Lower leg skin (tissue), 4 donors: ENCODE measurements at regions not wholly inside any gene's neighbourhood (a gene's known extent, or its start where the extent isn't known, plus 50 kb on each side); places are given as distances from the start of the nearest gene placed in this dataset.

ENCODE experiments used
- DNase-seq, 2 donors: peaks; one replicate each; pipeline ENCODE4 v3.0.0-alpha.2; 2019; ENCODE audit warnings: low spot score in 2 of 2
- H3K4me3 ChIP-seq: fragments of 200-600 bp; sonication (generic); 2 replicates; pipeline ENCODE4 v1.5.1; 2017; ENCODE audit warnings: mild to moderate bottlenecking, low read depth; ENCODE audit not compliant: poor library complexity, severe bottlenecking
- CTCF ChIP-seq, 3 donors: fragments of 450-650 bp; IDR thresholded peaks; one replicate each; pipeline ENCODE4 v1.5.1; 2016; ENCODE audit warnings: antibody characterized with exemption in 3 of 3, mild to moderate bottlenecking in 3 of 3, moderate library complexity in 2 of 3
- POLR2A ChIP-seq, 2 donors: fragments of 450-650 bp; IDR thresholded peaks; one replicate each; pipeline ENCODE4 v1.6.1; 2016 to 2017; ENCODE audit warnings: antibody characterized with exemption in 2 of 2, mild to moderate bottlenecking in 1 of 2, moderate library complexity in 1 of 2
- WGBS, 2 donors: methylation state at CpG; one replicate each; pipeline ENCODE4 v1.1.5; 2018; 5-methylcytosine and 5-hydroxymethylcytosine counted together
- intact Hi-C: fragments of 100-400 bp; cut with DNase I; formaldehyde crosslinking; loops from one replicate; pipeline ENCODE4 v1.15.0; 2023; ENCODE audit warnings: low total_unique reads

DNA sequence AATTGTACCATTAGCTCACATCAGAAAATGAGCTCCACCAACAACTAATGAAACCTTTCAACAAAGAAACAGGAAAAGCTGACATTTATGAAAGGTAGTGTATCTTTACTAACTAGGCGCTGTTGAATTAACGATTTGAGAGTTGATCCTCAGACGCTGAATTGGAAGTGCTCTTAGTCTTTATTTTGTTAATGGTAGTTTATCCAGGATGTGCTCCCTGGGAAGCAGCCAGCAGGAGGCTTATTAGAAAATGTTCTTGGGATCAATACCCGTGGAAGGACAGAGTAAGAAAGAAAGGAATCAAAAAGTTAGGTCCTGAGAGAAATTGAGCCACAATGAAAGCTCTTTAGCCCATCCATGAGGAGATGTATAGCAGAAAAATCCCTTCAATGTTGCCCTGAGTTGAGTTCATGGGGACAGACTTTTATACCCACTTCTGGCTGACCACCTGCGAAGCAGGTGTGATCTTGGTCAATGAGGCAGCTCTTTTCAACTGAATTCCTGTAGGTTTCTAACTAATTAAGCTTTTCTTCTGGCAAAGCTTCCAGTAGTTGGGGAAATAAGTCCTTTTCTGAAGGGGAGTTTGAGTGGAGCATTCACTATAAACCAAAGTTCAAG is 492.6 kb upstream of the REG3G start:
- H3K4me3 ChIP-seq: no peak overlapping the region
- intact Hi-C loops: no loop called here
- 39 to 43% methylated on average over 5 of the region's 5 CpGs for WGBS, 2 donors
- TF ChIP-seq CTCF (IDR thresholded peaks at IDR 0.05) (no peak), POLR2A (IDR thresholded peaks at IDR 0.05) (no peak)
- no peak for DNase-seq

GRCh38 chr2:78535395-78535794 is 490.1 kb upstream of the REG3G start:
- intact Hi-C loops: no loop called here
- TF ChIP-seq POLR2A (IDR thresholded peaks at IDR 0.05): no peak
- no peak for TF ChIP-seq CTCF (IDR thresholded peaks at IDR 0.05)
- H3K4me3 ChIP-seq: no peak overlapping the region
- DNase-seq: no peak

DNA sequence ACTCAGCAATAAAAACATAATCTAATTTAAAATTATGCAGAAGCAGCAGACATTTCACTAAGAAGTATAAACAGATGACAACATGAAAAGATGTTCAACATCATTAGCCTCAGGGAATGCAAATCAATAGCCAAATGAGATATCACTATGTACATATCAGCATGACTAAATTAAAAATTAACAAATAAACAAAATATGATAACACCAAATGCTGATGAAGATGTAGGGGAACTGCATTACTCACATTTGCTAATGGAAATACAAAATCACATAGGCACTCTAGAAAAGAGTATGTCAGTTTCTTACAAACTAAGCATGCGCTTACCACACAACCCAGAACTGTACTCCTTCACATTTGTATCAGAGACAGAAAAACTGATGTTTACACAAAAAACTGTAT is 487.2 kb upstream of the REG3G start:
- WGBS, 2 donors: 98 to 100% methylated on average over 1 of the region's 1 CpG
- TF ChIP-seq CTCF (IDR thresholded peaks at IDR 0.05): no peak
- no peak for TF ChIP-seq POLR2A (IDR thresholded peaks at IDR 0.05)
- H3K4me3 ChIP-seq: no peak overlapping the region
- intact Hi-C loops: no loop called here
- DNase-seq: no peak

- 34 to 38% methylated on average over 2 of the region's 2 CpGs for WGBS, 2 donors
- no peak for TF ChIP-seq CTCF (IDR thresholded peaks at IDR 0.05)
- TF ChIP-seq POLR2A (IDR thresholded peaks at IDR 0.05): no peak
- intact Hi-C loops: no loop called here
- H3K4me3 ChIP-seq: no peak overlapping the region
- DNase-seq: no peak
Measured at GRCh38 chr2:78540255-78540654, 485.2 kb upstream of the REG3G start.

GRCh38 chr2:78541088-78541450 is 484.4 kb upstream of the REG3G start:
- DNase-seq: no peak
- no peak for TF ChIP-seq CTCF (IDR thresholded peaks at IDR 0.05)
- WGBS, 2 donors: 87 to 95% methylated on average over 6 of the region's 6 CpGs
- intact Hi-C loops: no loop called here
- no peak overlapping the region for H3K4me3 ChIP-seq
